Ovary (tissue), 7 donors: ENCODE measurements at regions not wholly inside any gene's neighbourhood (a gene's known extent, or its start where the extent isn't known, plus 50 kb on each side); places are given as distances from the start of the nearest gene placed in this dataset.

ENCODE experiments used
- DNase-seq, 5 donors: peaks; one replicate each; pipeline ENCODE4 v3.0.0-alpha.2; 2019 to 2020
- H3K27ac ChIP-seq, 2 donors: fragments of 200-600 bp; one replicate each; pipeline versions ENCODE4 v1.5.1 to v1.8.0; 2019 to 2022
- H3K27me3 ChIP-seq: fragments of 200-600 bp; one replicate; pipeline ENCODE4 v1.8.0; 2022
- H3K36me3 ChIP-seq: fragments of 200-600 bp; sonication (generic); one replicate; pipeline ENCODE4 v1.5.1; 2019
- H3K4me1 ChIP-seq: one replicate; pipeline ENCODE4 v1.8.1; 2013; ENCODE audit warnings: mild to moderate bottlenecking, moderate library complexity; ENCODE audit not compliant: insufficient read depth
- H3K4me3 ChIP-seq: fragments of 200-600 bp; sonication (generic); one replicate; pipeline ENCODE4 v1.5.1; 2017
- H3K9me3 ChIP-seq, 2 donors: fragments of 200-600 bp in 1 of 2; sonication (generic) in 1 of 2; one replicate each; pipeline versions ENCODE4 v1.5.1 to v1.8.1; 2013 to 2019; ENCODE audit warnings: mild to moderate bottlenecking in 1 of 2, moderate library complexity in 1 of 2
- CTCF ChIP-seq, 3 donors: fragments of 450-650 bp in 2 of 3; fragments of 200-600 bp in 1 of 3; IDR thresholded peaks; one replicate each; pipeline versions ENCODE4 v1.5.1 to v1.8.0; 2016 to 2022; ENCODE audit warnings: antibody characterized with exemption in 3 of 3, mild to moderate bottlenecking in 1 of 3
- EP300 ChIP-seq: sonication (generic); formaldehyde crosslinking; IDR thresholded peaks from one replicate; pipeline ENCODE4 v1.6.1; 2017; ENCODE audit warnings: antibody characterized with exemption
- POLR2A ChIP-seq: fragments of 450-650 bp; IDR thresholded peaks from one replicate; pipeline ENCODE4 v1.6.1; 2017; ENCODE audit warnings: antibody characterized with exemption, mild to moderate bottlenecking, moderate library complexity
- WGBS, 3 donors: extraction: QIAGEN DNeasy Blood & Tissue Kit in 1 of 3; methylation state at CpG; one replicate each; pipeline versions ENCODE4 v1.1.5 to v1.1.7; 2013 to 2017; 5-methylcytosine and 5-hydroxymethylcytosine counted together
- intact Hi-C, 4 donors: fragments of 100-400 bp; cut with DNase I; formaldehyde crosslinking; loops; one replicate each; pipeline versions ENCODE4 v1.11.0 to v1.15.1; 2022 to 2023
- donor health status: DM: no; HTN: no; CAD: no; lungs with moderate emphysema.
- donor health status: DM: no; HTN: no; CAD: no.
- donor health status: Bipolar disorder and iron deficiency.
- donor health status: DM: no; HTN: no; CAD: no.
- donor health status: DM: yes; HTN: yes; CAD: no.

GRCh38 chr3:135310317-135310716 lies 515.3 kb downstream of the EPHB1 start:
- TF ChIP-seq EP300 (no peak), CTCF (IDR thresholded peaks at IDR 0.05) (no peak), POLR2A (no peak)
- H3K9me3 ChIP-seq, result no peaks in the 10 kb centered on the region
- intact Hi-C loops, result no loop called here
- 6 to 24% (median 14%) methylated on average over 4 of the region's 4 CpGs for WGBS, 3 donors
- H3K27ac ChIP-seq, result no peak overlapping the region
- H3K27me3 ChIP-seq, result no peaks in the 10 kb centered on the region
- no peaks in the 10 kb centered on the region for H3K4me1 ChIP-seq
- DNase-seq, result no peak
- no peak overlapping the region for H3K4me3 ChIP-seq
- H3K36me3 ChIP-seq, result no peaks in the 10 kb centered on the region

- WGBS, 3 donors, result 78 to 86% (median 81%) methylated on average over 5 of the region's 5 CpGs
- no peak for DNase-seq
- Histone ChIP-seq H3K36me3 (no peaks in the 10 kb centered on the region), H3K27me3 (no peaks in the 10 kb centered on the region), H3K9me3 (no peaks in the 10 kb centered on the region), H3K4me3 (no peak overlapping the region), H3K4me1 (no peaks in the 10 kb centered on the region), H3K27ac (no peak overlapping the region)
- no peak for TF ChIP-seq CTCF (IDR thresholded peaks at IDR 0.05)
- no peak for TF ChIP-seq EP300
- TF ChIP-seq POLR2A, result no peak
- intact Hi-C loops, result no loop called here
Measured at GRCh38 chr3:135311699-135312098, 516.6 kb downstream of the EPHB1 start.

DNA sequence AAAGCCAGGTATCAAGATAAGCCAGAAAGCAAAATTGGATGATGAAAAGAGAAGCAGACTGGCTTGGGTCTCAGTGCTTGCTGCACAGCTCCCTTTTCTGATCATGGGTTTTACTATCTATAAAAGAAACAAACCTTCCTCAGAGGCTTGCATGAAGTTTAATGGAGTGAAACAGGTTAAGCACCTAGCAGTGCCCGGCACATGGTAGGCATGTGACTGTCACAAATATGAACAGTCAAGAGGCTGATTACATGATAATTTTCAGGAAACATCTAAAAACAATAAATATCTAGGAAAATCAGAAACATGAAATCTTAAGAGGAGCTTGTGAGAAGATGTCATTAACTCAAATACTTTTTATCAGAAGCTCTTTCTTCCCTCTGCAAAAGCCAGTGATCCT lies 519.2 kb downstream of the EPHB1 start:
- no peaks in the 10 kb centered on the region for H3K4me1 ChIP-seq
- H3K27me3 ChIP-seq, result no peaks in the 10 kb centered on the region
- TF ChIP-seq EP300 (no peak), POLR2A (no peak), CTCF (IDR thresholded peaks at IDR 0.05) (no peak)
- intact Hi-C loops, result no loop called here
- H3K9me3 ChIP-seq, result no peaks in the 10 kb centered on the region
- no peaks in the 10 kb centered on the region for H3K36me3 ChIP-seq
- no peak overlapping the region for H3K4me3 ChIP-seq
- no peak for DNase-seq
- 72 to 95% (median 83%) methylated on average over 1 of the region's 1 CpG for WGBS, 3 donors
- no peak overlapping the region for H3K27ac ChIP-seq

DNA sequence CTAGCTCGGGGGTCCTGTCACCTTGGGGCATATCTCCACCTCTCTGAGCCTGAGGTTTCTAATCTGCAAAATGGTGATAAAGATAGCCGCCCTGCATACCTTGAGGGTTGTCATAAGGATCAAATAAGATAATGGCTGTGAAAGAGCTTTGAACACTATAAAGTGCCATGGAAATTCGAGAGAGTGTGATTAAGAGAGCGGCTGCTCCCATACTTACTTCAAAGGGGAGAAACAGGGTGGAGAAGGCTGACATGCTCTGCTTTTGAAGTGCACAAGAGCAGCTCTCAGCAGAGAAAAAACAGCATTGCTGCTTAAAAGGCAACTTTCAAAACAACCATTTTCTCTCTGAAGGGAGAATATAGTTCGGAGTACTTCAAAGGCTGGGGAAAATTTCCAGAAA lies 529.2 kb downstream of the EPHB1 start:
- no peaks in the 10 kb centered on the region for H3K9me3 ChIP-seq
- no peaks in the 10 kb centered on the region for H3K4me1 ChIP-seq
- H3K27me3 ChIP-seq, result no peaks in the 10 kb centered on the region
- H3K27ac ChIP-seq, result no peak overlapping the region
- H3K36me3 ChIP-seq, result no peaks in the 10 kb centered on the region
- H3K4me3 ChIP-seq, result no peak overlapping the region
- TF ChIP-seq CTCF (IDR thresholded peaks at IDR 0.05) (no peak), EP300 (no peak), POLR2A (no peak)
- DNase-seq, result no peak
- intact Hi-C loops, result no loop called here
- 30 to 43% (median 41%) methylated on average over 5 of the region's 5 CpGs for WGBS, 3 donors

DNA sequence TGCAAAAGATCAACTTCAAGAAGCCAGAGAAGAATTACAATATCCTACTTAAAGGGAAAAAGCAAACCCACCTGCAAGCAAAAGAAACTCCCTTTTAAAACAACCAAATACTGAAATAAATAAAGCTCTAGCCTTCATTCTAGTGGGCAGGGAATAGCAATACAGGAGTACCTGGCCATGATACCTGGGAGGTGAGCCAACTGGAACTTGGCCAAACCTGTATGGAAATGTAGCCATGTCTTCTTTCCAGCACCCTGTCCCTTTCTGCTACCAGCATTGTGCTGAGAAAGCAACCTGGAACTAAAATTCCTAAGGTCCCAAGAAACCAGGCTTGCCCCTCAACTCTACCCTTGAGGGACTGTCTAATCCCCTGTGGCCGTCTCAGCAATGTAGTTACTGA lies 530.0 kb downstream of the EPHB1 start:
- Histone ChIP-seq H3K27ac (no peak overlapping the region), H3K4me3 (no peak overlapping the region), H3K36me3 (no peaks in the 10 kb centered on the region), H3K4me1 (no peaks in the 10 kb centered on the region), H3K9me3 (no peaks in the 10 kb centered on the region), H3K27me3 (no peaks in the 10 kb centered on the region)
- no peak for DNase-seq
- 48 to 58% (median 52%) methylated on average over 1 of the region's 1 CpG for WGBS, 3 donors
- TF ChIP-seq POLR2A (no peak), EP300 (no peak), CTCF (IDR thresholded peaks at IDR 0.05) (no peak)
- intact Hi-C loops, result no loop called here
